HepG2 (cell line): ENCODE measurements at regions not wholly inside any gene's neighbourhood (a gene's known extent, or its start where the extent isn't known, plus 50 kb on each side); places are given as distances from the start of the nearest gene placed in this dataset.

Experiments used
- ATAC-seq: fragments of 200-7000 bp; cut with Tn5 transposase; 3 replicates; pipeline ENCODE4 v1.9.1; 2020; ENCODE audit warnings: mild to moderate bottlenecking, moderate library complexity
- BruUV-seq: library from RNA; stranded (reverse); fragments of 400-500 nt; replicated peaks from 2 replicates; lab custom pipeline; 2021; lab: Mats Ljungman, UMichigan
- CTCF ChIA-PET: fragments of 300-600 bp; formaldehyde crosslinking; extraction: SDS; loops from one replicate; lab custom pipeline; 2021; ENCODE audit warnings: low total read pairs, inconsistent platforms, low intra/inter-chr PET ratio; lab: Yijun Ruan, JAX
- POLR2A ChIA-PET: fragments of 350-600 bp; sonication (Branson Sonifier 250); formaldehyde crosslinking; loops from one replicate; lab custom pipeline; 2020; ENCODE audit warnings: antibody characterized with exemption, inconsistent platforms; lab: Yijun Ruan, JAX
- DNase-seq: peaks from one replicate; pipeline ENCODE4 v3.0.0-alpha.2; 2015; ENCODE audit warnings: low spot score
- FAIRE-seq: peaks from 3 replicates; lab custom pipeline; 2011; peaks lifted over from hg19 to GRCh38; lab: Jason Lieb, UNC
- H2AFZ ChIP-seq: one replicate; pipeline ENCODE4 v1.6.1; 2011; ENCODE audit warnings: low read length, inconsistent platforms
- H3K27ac ChIP-seq: fragments of 300-600 bp; 3 replicates; pipeline ENCODE4 v1.8.0; 2011; ENCODE audit warnings: mixed run types, mild to moderate bottlenecking, mixed read lengths, low read length, inconsistent platforms; ENCODE audit not compliant: insufficient read depth; ENCODE audit errors: extremely low read length
- H3K27me3 ChIP-seq, 2 experiments: fragments of 200-600 bp in 1 of 2; 2 replicates in 1 of 2; 3 replicates in 1 of 2; pipeline versions ENCODE4 v1.6.0 to v1.8.0; 2011; ENCODE audit warnings: low read length in 2 of 2, mild to moderate bottlenecking in 2 of 2, moderate library complexity in 2 of 2, inconsistent platforms in 1 of 2; ENCODE audit not compliant: insufficient read depth in 2 of 2, control insufficient read depth in 1 of 2
- H3K36me3 ChIP-seq, 2 experiments: fragments of 200-600 bp in 1 of 2; replicated peaks in 1 of 2; 2 replicates in 1 of 2; 3 replicates in 1 of 2; pipeline versions ENCODE4 v1.5.1 to v1.8.0; 2011; ENCODE audit warnings: low read length in 2 of 2, inconsistent platforms in 1 of 2; ENCODE audit not compliant: insufficient read depth in 2 of 2, control insufficient read depth in 1 of 2
- H3K4me1 ChIP-seq: 2 replicates; pipeline ENCODE4 v1.5.1; 2012; ENCODE audit warnings: low read length, inconsistent platforms; ENCODE audit not compliant: insufficient read depth
- H3K4me2 ChIP-seq: 2 replicates; pipeline ENCODE4 v1.6.0; 2011; ENCODE audit warnings: low read depth, low read length, inconsistent platforms
- H3K4me3 ChIP-seq, 3 experiments: fragments of 200-600 bp in 1 of 3; sonication (generic), shearing (Covaris generic) in 1 of 3; replicated peaks in 1 of 3; 2 replicates each; pipeline ENCODE4 v1.5.1; 2011 to 2016; ENCODE audit warnings: low read length in 3 of 3, inconsistent platforms in 2 of 3, low read depth in 2 of 3, mild to moderate bottlenecking in 2 of 3, control low read depth in 1 of 3, mixed read lengths in 1 of 3; ENCODE audit not compliant: insufficient read depth in 1 of 3
- H3K79me2 ChIP-seq: one replicate; pipeline ENCODE4 v1.6.1; 2011; ENCODE audit warnings: low read length, inconsistent platforms; ENCODE audit not compliant: insufficient read depth
- H3K9ac ChIP-seq: 2 replicates; pipeline ENCODE4 v1.6.0; 2011; ENCODE audit warnings: mild to moderate bottlenecking, low read depth, low read length, inconsistent platforms; ENCODE audit not compliant: insufficient read depth
- H3K9me3 ChIP-seq: 2 replicates; pipeline ENCODE4 v1.5.1; 2012; ENCODE audit warnings: mild to moderate bottlenecking, low read length
- H4K20me1 ChIP-seq: 2 replicates; pipeline ENCODE4 v1.6.0; 2011; ENCODE audit warnings: inconsistent platforms, mild to moderate bottlenecking, low read length, moderate library complexity; ENCODE audit not compliant: insufficient read depth
- BRCA1 ChIP-seq: sonication (generic); formaldehyde crosslinking; IDR thresholded peaks from 2 replicates; pipeline ENCODE4 v1.4.0; 2020; ENCODE audit warnings: missing genetic modification reagents
- KMT2B ChIP-seq: IDR thresholded peaks from 2 replicates; pipeline ENCODE4 v1.6.1; 2016; ENCODE audit warnings: missing genetic modification reagents, missing compliant biosample characterization
- NBN ChIP-seq: fragments of 450-650 bp; conservative IDR thresholded peaks from 2 replicates; pipeline ENCODE4 v1.6.1; 2017
- NRL ChIP-seq: sonication (generic); formaldehyde crosslinking; IDR thresholded peaks from 2 replicates; pipeline ENCODE4 v1.5.0; 2020; ENCODE audit warnings: missing genetic modification reagents, mild to moderate bottlenecking, moderate library complexity, borderline replicate concordance
- PAX8 ChIP-seq: sonication (generic); formaldehyde crosslinking; IDR thresholded peaks from 2 replicates; pipeline ENCODE4 v1.8.0; 2022; ENCODE audit warnings: mild to moderate bottlenecking, missing genetic modification reagents, borderline replicate concordance
- SRY ChIP-seq: sonication (generic); formaldehyde crosslinking; IDR thresholded peaks from 2 replicates; pipeline ENCODE4 v1.8.0; 2022; ENCODE audit warnings: mild to moderate bottlenecking, missing genetic modification reagents
- TAF15 ChIP-seq: fragments of 200-400 bp; formaldehyde crosslinking; IDR thresholded peaks from one replicate; pipeline ENCODE4 v1.6.1; 2018; ENCODE audit warnings: mild to moderate bottlenecking, low read depth, low read length; ENCODE audit not compliant: poor library complexity, severe bottlenecking
- ZFY ChIP-seq: sonication (generic); formaldehyde crosslinking; IDR thresholded peaks from 2 replicates; pipeline ENCODE4 v1.4.0; 2020; ENCODE audit warnings: missing genetic modification reagents
- ZNF329 ChIP-seq: sonication (generic); formaldehyde crosslinking; IDR thresholded peaks from 2 replicates; pipeline ENCODE4 v1.9.0; 2021; ENCODE audit warnings: low read depth, mild to moderate bottlenecking, missing genetic modification reagents
- ZNF367 ChIP-seq: sonication (generic); formaldehyde crosslinking; IDR thresholded peaks from 2 replicates; pipeline ENCODE4 v1.4.0; 2020; ENCODE audit warnings: missing genetic modification reagents, borderline replicate concordance
- ZNF549 ChIP-seq: sonication (generic); formaldehyde crosslinking; IDR thresholded peaks from 2 replicates; pipeline ENCODE4 v1.5.0; 2020; ENCODE audit warnings: missing genetic modification reagents
- ZNF772 ChIP-seq: sonication (generic); formaldehyde crosslinking; IDR thresholded peaks from 2 replicates; pipeline ENCODE4 v1.5.0; 2020; ENCODE audit warnings: mild to moderate bottlenecking, missing genetic modification reagents
- ZSCAN25 ChIP-seq: sonication (generic); formaldehyde crosslinking; IDR thresholded peaks from 2 replicates; pipeline ENCODE4 v1.8.0; 2022; ENCODE audit warnings: mild to moderate bottlenecking, missing genetic modification reagents
- WGBS: methylation state at CpG from one replicate; pipeline ENCODE4 v1.1.6; 2017; ENCODE audit warnings: low lambda C conversion rate; 5-methylcytosine and 5-hydroxymethylcytosine counted together
- in situ Hi-C: cut with HindIII; loops from 2 replicates; pipeline ENCODE4 v1.10.0; 2017; ENCODE audit warnings: low pct_unique_long_range_greater_than_20kb; ENCODE audit not compliant: extremely low pct_ligation_motif_present
- intact Hi-C: fragments of 100-400 bp; cut with micrococcal nuclease; formaldehyde crosslinking; loops from one replicate; pipeline ENCODE4 v1.10.0; 2022; ENCODE audit not compliant: unreplicated experiment
- TF ChIP-seq, protein P1 (sequence below): sonication (generic); formaldehyde crosslinking; IDR thresholded peaks from 2 replicates; pipeline ENCODE4 v1.5.0; 2020; ENCODE audit warnings: mild to moderate bottlenecking, missing genetic modification reagents

DNA sequence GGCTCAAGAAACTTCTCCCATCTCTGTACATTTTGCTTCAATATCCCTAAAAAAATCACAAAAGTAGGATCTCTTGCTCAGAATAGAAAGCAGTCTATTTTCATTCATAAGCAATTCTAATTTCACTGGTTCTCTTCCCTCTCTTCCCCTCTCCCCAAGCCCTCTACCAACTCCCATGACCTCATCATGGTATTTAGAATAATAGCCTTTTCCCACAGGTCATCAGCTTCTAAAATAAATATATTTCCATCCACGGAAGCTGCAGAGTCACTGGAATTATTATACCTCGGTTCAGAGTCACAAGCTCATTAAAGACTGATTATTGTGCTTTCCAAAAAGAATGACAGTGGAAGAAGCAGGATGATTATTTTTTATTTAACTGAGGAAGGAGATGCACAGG, 84.2 kb upstream of the ADRA1B start (continued):
- no peak for TF ChIP-seq TAF15
- no peak for TF ChIP-seq BRCA1
- TF ChIP-seq SRY: no peak
- TF ChIP-seq ZNF549 (CRISPR knock-in tag): no peak
- no peak for TF ChIP-seq NBN
- no peak for TF ChIP-seq ZNF772

DNA sequence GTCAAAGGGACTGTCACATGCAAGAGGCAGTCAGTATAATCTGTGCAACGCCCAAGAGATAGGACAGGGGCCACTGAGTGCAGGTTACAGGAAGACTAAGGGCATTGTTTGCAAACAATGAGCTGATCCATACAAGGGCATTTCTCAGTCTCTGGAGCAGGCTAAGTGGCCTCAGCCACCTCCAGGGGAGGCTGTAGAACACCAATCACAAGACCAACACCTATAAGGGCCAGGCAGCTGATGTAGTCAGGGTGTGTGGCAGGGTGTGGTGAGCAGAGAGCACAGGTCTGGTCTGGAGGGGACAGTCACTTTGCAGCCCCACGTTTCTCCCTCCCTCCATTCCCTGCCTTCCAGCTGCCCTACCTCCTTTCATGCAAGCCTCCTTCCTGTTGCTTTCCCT, 83.2 kb upstream of the ADRA1B start:
- no TSS peak for BruUV-seq
- no peak overlapping the region for H3K4me2 ChIP-seq
- intact Hi-C loops (no loop called here), in situ Hi-C loops (no loop called here)
- no peaks in the 10 kb centered on the region for H4K20me1 ChIP-seq
- no peaks in the 10 kb centered on the region for H3K36me3 ChIP-seq
- no peak overlapping the region for H3K4me3 ChIP-seq
- no peak overlapping the region for H3K27ac ChIP-seq
- no peak for DNase-seq
- H3K9ac ChIP-seq: no peak overlapping the region
- FAIRE-seq: no peak
- CTCF ChIA-PET: no interaction called here
- no peaks in the 10 kb centered on the region for H3K27me3 ChIP-seq
- no peak for TF ChIP-seq PAX8 (CRISPR knock-in tag)
- TF ChIP-seq ZSCAN25 (CRISPR knock-in tag): no peak
- no peak for TF ChIP-seq ZNF329 (CRISPR knock-in tag)
- no peak for TF ChIP-seq ZNF367
- TF ChIP-seq NRL: no peak
- TF ChIP-seq, protein P1, sequence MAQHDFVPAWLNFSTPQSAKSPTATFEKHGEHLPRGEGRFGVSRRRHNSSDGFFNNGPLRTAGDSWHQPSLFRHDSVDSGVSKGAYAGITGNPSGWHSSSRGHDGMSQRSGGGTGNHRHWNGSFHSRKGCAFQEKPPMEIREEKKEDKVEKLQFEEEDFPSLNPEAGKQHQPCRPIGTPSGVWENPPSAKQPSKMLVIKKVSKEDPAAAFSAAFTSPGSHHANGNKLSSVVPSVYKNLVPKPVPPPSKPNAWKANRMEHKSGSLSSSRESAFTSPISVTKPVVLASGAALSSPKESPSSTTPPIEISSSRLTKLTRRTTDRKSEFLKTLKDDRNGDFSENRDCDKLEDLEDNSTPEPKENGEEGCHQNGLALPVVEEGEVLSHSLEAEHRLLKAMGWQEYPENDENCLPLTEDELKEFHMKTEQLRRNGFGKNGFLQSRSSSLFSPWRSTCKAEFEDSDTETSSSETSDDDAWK (CRISPR knock-in tag): no peak
- no peak for TF ChIP-seq KMT2B (CRISPR knock-in tag)
- no peak for TF ChIP-seq ZFY (CRISPR knock-in tag)
- TF ChIP-seq, all 625 proteins: peak for 0
- Histone ChIP-seq H2AFZ (no peak overlapping the region), H3K79me2 (no peaks in the 10 kb centered on the region), H3K9me3 (no peaks in the 10 kb centered on the region), H3K4me1 (no peaks in the 10 kb centered on the region)
- POLR2A ChIA-PET: no interaction called here
- no peak for ATAC-seq
- 0% methylated on average over 2 of the region's 2 CpGs for WGBS
